HG03457 (cell line): ENCODE measurements at regions not wholly inside any gene's neighbourhood (a gene's known extent, or its start where the extent isn't known, plus 50 kb on each side); places are given as distances from the start of the nearest gene placed in this dataset.
A peak's percentile ranks its signal among the peaks of the same experiment; 100 is the strongest.
"Not testable (repeated sequence)": the region's sequence is repeated elsewhere in the genome, so short reads cannot be mapped to it uniquely, and the experiment has no call there.

Experiments used
- ATAC-seq: cut with Tn5 transposase; IDR thresholded peaks from one replicate; pipeline ENCODE4 v1.9.1; 2021; ENCODE audit warnings: moderate number of reproducible peaks; ENCODE audit not compliant: unreplicated experiment

GRCh38 chr10:109126016-109126415, 797.3 kb downstream of the XPNPEP1 start:
- no peak for ATAC-seq

- no peak for ATAC-seq
Measured at GRCh38 chr10:109115179-109115578, 808.1 kb downstream of the XPNPEP1 start.

- no peak for ATAC-seq
Measured at GRCh38 chr10:109114579-109114978, 808.7 kb downstream of the XPNPEP1 start.

- no peak for ATAC-seq
Measured at GRCh38 chr10:109106604-109107003, 816.7 kb downstream of the XPNPEP1 start.

- no peak for ATAC-seq
Measured at GRCh38 chr10:109105725-109106124, 817.6 kb downstream of the XPNPEP1 start.

GRCh38 chr10:109104806-109105205, 818.5 kb downstream of the XPNPEP1 start:
- ATAC-seq: no peak

- ATAC-seq: no peak
Measured at GRCh38 chr10:109103278-109103677, 820.0 kb downstream of the XPNPEP1 start.

- ATAC-seq: no peak
Measured at GRCh38 chr10:109089779-109090178, 833.5 kb downstream of the XPNPEP1 start.

- ATAC-seq: no peak
Measured at GRCh38 chr10:109071539-109071938, 851.8 kb downstream of the XPNPEP1 start.

- ATAC-seq: no peak
Measured at GRCh38 chr10:109070492-109070891, 852.8 kb downstream of the XPNPEP1 start.

- no peak for ATAC-seq
Measured at GRCh38 chr10:109067031-109067430, 856.3 kb downstream of the XPNPEP1 start.

GRCh38 chr10:109065821-109066220, 857.5 kb downstream of the XPNPEP1 start:
- no peak for ATAC-seq

- ATAC-seq: peak; percentile 67
Measured at GRCh38 chr10:109062371-109062770, 860.9 kb downstream of the XPNPEP1 start.

GRCh38 chr10:109055243-109055642, 868.1 kb downstream of the XPNPEP1 start:
- ATAC-seq: no peak

- no peak for ATAC-seq
Measured at GRCh38 chr10:109047856-109048255, 875.5 kb downstream of the XPNPEP1 start.

- ATAC-seq: not testable (repeated sequence)
Measured at GRCh38 chr10:109046427-109046826, 876.9 kb downstream of the XPNPEP1 start.

GRCh38 chr10:109040622-109041021, 882.7 kb downstream of the XPNPEP1 start:
- no peak for ATAC-seq

- ATAC-seq: no peak
Measured at GRCh38 chr10:109037978-109038377, 885.3 kb downstream of the XPNPEP1 start.

GRCh38 chr10:109030581-109031210, 892.6 kb downstream of the XPNPEP1 start:
- no peak for ATAC-seq

GRCh38 chr10:109029870-109030269, 893.4 kb downstream of the XPNPEP1 start:
- no peak for ATAC-seq

- no peak for ATAC-seq
Measured at GRCh38 chr10:109027534-109028185, 895.7 kb downstream of the XPNPEP1 start.

GRCh38 chr10:109025172-109025571, 898.1 kb downstream of the XPNPEP1 start:
- ATAC-seq: no peak
